ENCODE measurements at regions not wholly inside any gene's neighbourhood (a gene's known extent, or its start where the extent isn't known, plus 50 kb on each side); places are given as distances from the start of the nearest gene placed in this dataset.

- TF ChIP-seq CTCF (IDR thresholded peaks at IDR 0.05) (no peak), POLR2A (IDR thresholded peaks at IDR 0.05) (no peak), POLR2AphosphoS5 (IDR thresholded peaks at IDR 0.05) (no peak), EP300 (IDR thresholded peaks at IDR 0.05) (no peak)
These were observed 463.5 kb downstream of the NKX6-1 start for GRCh38 chr4:84035568-84035967.
